ENCODE measurements at regions not wholly inside any gene's neighbourhood (a gene's known extent, or its start where the extent isn't known, plus 50 kb on each side); places are given as distances from the start of the nearest gene placed in this dataset.
"Not testable (repeated sequence)": the region's sequence is repeated elsewhere in the genome, so short reads cannot be mapped to it uniquely, and the experiment has no call there.

GRCh38 chr11:33455867-33456463 is 198.8 kb downstream of the HIPK3 start:
- DNase-seq: no peak

GRCh38 chr11:33454264-33454663 is 197.1 kb downstream of the HIPK3 start:
- no peak for DNase-seq

- no peak for DNase-seq
These were observed 195.8 kb downstream of the HIPK3 start for GRCh38 chr11:33452836-33453624.

- no peak for DNase-seq
These were observed 194.2 kb downstream of the HIPK3 start for GRCh38 chr11:33451364-33451763.

GRCh38 chr11:33449798-33450197 is 192.6 kb downstream of the HIPK3 start:
- DNase-seq: no peak

GRCh38 chr11:33448461-33449130 is 191.4 kb downstream of the HIPK3 start:
- no peak for DNase-seq

GRCh38 chr11:33445761-33446161 is 188.6 kb downstream of the HIPK3 start:
- no peak for DNase-seq

- no peak for DNase-seq
These were observed 187.8 kb downstream of the HIPK3 start for GRCh38 chr11:33444835-33445594.

GRCh38 chr11:33443684-33444083 is 186.5 kb downstream of the HIPK3 start:
- no peak for DNase-seq

- no peak for DNase-seq
These were observed 181.1 kb downstream of the HIPK3 start for GRCh38 chr11:33438301-33438700.

GRCh38 chr11:33437529-33437928 is 180.3 kb downstream of the HIPK3 start:
- no peak for DNase-seq

GRCh38 chr11:33435216-33435615 is 178.0 kb downstream of the HIPK3 start:
- no peak for DNase-seq

GRCh38 chr11:33434294-33434693 is 177.1 kb downstream of the HIPK3 start:
- DNase-seq: no peak

GRCh38 chr11:33428435-33428834 is 171.3 kb downstream of the HIPK3 start:
- DNase-seq: not testable (repeated sequence)

- no peak for DNase-seq
These were observed 163.9 kb downstream of the HIPK3 start for GRCh38 chr11:33420959-33421566.

GRCh38 chr11:33419924-33420323 is 162.7 kb downstream of the HIPK3 start:
- no peak for DNase-seq

- no peak for DNase-seq
These were observed 159.9 kb downstream of the HIPK3 start for GRCh38 chr11:33417121-33417520.

- DNase-seq: no peak
These were observed 156.1 kb downstream of the HIPK3 start for GRCh38 chr11:33413301-33413700.

- DNase-seq: no peak
These were observed 155.1 kb downstream of the HIPK3 start for GRCh38 chr11:33412241-33412640.

- DNase-seq: no peak
These were observed 154.6 kb downstream of the HIPK3 start for GRCh38 chr11:33411751-33412150.

GRCh38 chr11:33410086-33410765 is 153.0 kb downstream of the HIPK3 start:
- no peak for DNase-seq

Measured in NCI-H1105 (cell line).